GM19372 (cell line): ENCODE measurements at regions not wholly inside any gene's neighbourhood (a gene's known extent, or its start where the extent isn't known, plus 50 kb on each side); places are given as distances from the start of the nearest gene placed in this dataset.

Experiments
- ATAC-seq: cut with Tn5 transposase; IDR thresholded peaks from one replicate; pipeline ENCODE4 v1.9.1; 2021; ENCODE audit warnings: mild to moderate bottlenecking, low read depth, moderate library complexity; ENCODE audit not compliant: unreplicated experiment

GRCh38 chr7:145928937-145929336 lies 187.7 kb upstream of the CNTNAP2 start:
- ATAC-seq, result no peak

GRCh38 chr7:145919712-145920111 lies 196.9 kb upstream of the CNTNAP2 start:
- ATAC-seq, result no peak

- no peak for ATAC-seq
These were observed 199.8 kb upstream of the CNTNAP2 start for GRCh38 chr7:145916776-145917175.

- no peak for ATAC-seq
These were observed 200.9 kb upstream of the CNTNAP2 start for GRCh38 chr7:145915679-145916078.

- ATAC-seq, result peak; percentile 86
These were observed 206.5 kb upstream of the CNTNAP2 start for GRCh38 chr7:145909991-145910513.

GRCh38 chr7:145903658-145904057 lies 212.9 kb upstream of the CNTNAP2 start:
- no peak for ATAC-seq

GRCh38 chr7:145902123-145902522 lies 214.5 kb upstream of the CNTNAP2 start:
- no peak for ATAC-seq

- ATAC-seq, result no peak
These were observed 216.7 kb upstream of the CNTNAP2 start for GRCh38 chr7:145899938-145900337.

- no peak for ATAC-seq
These were observed 222.6 kb upstream of the CNTNAP2 start for GRCh38 chr7:145893925-145894535.

GRCh38 chr7:145884716-145885514 lies 231.7 kb upstream of the CNTNAP2 start:
- ATAC-seq, result no peak

GRCh38 chr7:145876376-145876775 lies 240.2 kb upstream of the CNTNAP2 start:
- ATAC-seq, result no peak

GRCh38 chr7:145875267-145875666 lies 241.3 kb upstream of the CNTNAP2 start:
- no peak for ATAC-seq

GRCh38 chr7:145868935-145869334 lies 247.7 kb upstream of the CNTNAP2 start:
- ATAC-seq, result no peak

GRCh38 chr7:145862212-145862611 lies 254.4 kb upstream of the CNTNAP2 start:
- ATAC-seq, result no peak

- ATAC-seq, result no peak
These were observed 255.8 kb upstream of the CNTNAP2 start for GRCh38 chr7:145860809-145861208.

- ATAC-seq, result no peak
These were observed 266.0 kb upstream of the CNTNAP2 start for GRCh38 chr7:145850636-145851035.

GRCh38 chr7:145848691-145849090 lies 267.9 kb upstream of the CNTNAP2 start:
- ATAC-seq, result no peak

GRCh38 chr7:145845345-145845744 lies 271.3 kb upstream of the CNTNAP2 start:
- ATAC-seq, result no peak

GRCh38 chr7:145839814-145840213 lies 276.8 kb upstream of the CNTNAP2 start:
- ATAC-seq, result no peak

- no peak for ATAC-seq
These were observed 284.9 kb upstream of the CNTNAP2 start for GRCh38 chr7:145831616-145832206.

GRCh38 chr7:145817687-145818086 lies 298.9 kb upstream of the CNTNAP2 start:
- ATAC-seq, result no peak
